Right lobe of liver (tissue), 4 donors: ENCODE measurements at regions not wholly inside any gene's neighbourhood (a gene's known extent, or its start where the extent isn't known, plus 50 kb on each side); places are given as distances from the start of the nearest gene placed in this dataset.
"Not testable (repeated sequence)": the region's sequence is repeated elsewhere in the genome, so short reads cannot be mapped to it uniquely, and the experiment has no call there.

Experiments
- CTCF ChIP-seq, 4 donors: fragments of 200-600 bp in 3 of 4; fragments of 450-650 bp in 1 of 4; IDR thresholded peaks; one replicate each; pipeline versions ENCODE4 v1.5.1 to v1.8.0; 2016 to 2022; ENCODE audit warnings: antibody characterized with exemption in 4 of 4, mild to moderate bottlenecking in 2 of 4
- POLR2A ChIP-seq: fragments of 450-650 bp; IDR thresholded peaks from one replicate; pipeline ENCODE4 v1.6.1; 2017; ENCODE audit warnings: antibody characterized with exemption, mild to moderate bottlenecking
- donor health status: DM: no; HTN: no; CAD: no.
- donor health status: DM: no; HTN: no; CAD: no.
- donor health status: DM: no; HTN: yes; CAD: no.

GRCh38 chr10:27311809-27312208 is 71.2 kb upstream of the ACBD5 start:
- TF ChIP-seq CTCF (IDR thresholded peaks at IDR 0.05); POLR2A: not testable (repeated sequence)
